Skeletal muscle tissue (tissue), 3 donors: ENCODE measurements at regions not wholly inside any gene's neighbourhood (a gene's known extent, or its start where the extent isn't known, plus 50 kb on each side); places are given as distances from the start of the nearest gene placed in this dataset.
"Not testable (repeated sequence)": the region's sequence is repeated elsewhere in the genome, so short reads cannot be mapped to it uniquely, and the experiment has no call there.

Experiments
- H3K27ac ChIP-seq: one replicate; pipeline ENCODE4 v1.7.0; 2013; ENCODE audit warnings: mild to moderate bottlenecking, low read depth, low read length, inconsistent platforms
- H3K27me3 ChIP-seq, 3 donors: one replicate each; pipeline ENCODE4 v1.7.0; 2013; ENCODE audit warnings: low read length in 3 of 3; ENCODE audit not compliant: control insufficient read depth in 3 of 3, insufficient read depth in 3 of 3
- H3K36me3 ChIP-seq, 3 donors: one replicate each; pipeline ENCODE4 v1.7.0; 2013; ENCODE audit warnings: low read length in 3 of 3; ENCODE audit not compliant: control insufficient read depth in 3 of 3, insufficient read depth in 3 of 3
- H3K4me1 ChIP-seq, 3 donors: one replicate each; pipeline ENCODE4 v1.7.0; 2013; ENCODE audit warnings: low read length in 3 of 3, mild to moderate bottlenecking in 3 of 3; ENCODE audit not compliant: control insufficient read depth in 3 of 3, insufficient read depth in 3 of 3
- H3K4me3 ChIP-seq, 3 donors: one replicate each; pipeline ENCODE4 v1.7.0; 2013; ENCODE audit warnings: low read length in 3 of 3
- H3K9ac ChIP-seq, 3 donors: one replicate each; pipeline ENCODE4 v1.7.0; 2013; ENCODE audit warnings: low read length in 3 of 3, mild to moderate bottlenecking in 3 of 3, moderate library complexity in 2 of 3, low read depth in 1 of 3
- H3K9me3 ChIP-seq, 3 donors: one replicate each; pipeline ENCODE4 v1.7.0; 2013; ENCODE audit warnings: low read length in 3 of 3; ENCODE audit not compliant: control insufficient read depth in 3 of 3
- donor health status: Osteomylitis.

DNA sequence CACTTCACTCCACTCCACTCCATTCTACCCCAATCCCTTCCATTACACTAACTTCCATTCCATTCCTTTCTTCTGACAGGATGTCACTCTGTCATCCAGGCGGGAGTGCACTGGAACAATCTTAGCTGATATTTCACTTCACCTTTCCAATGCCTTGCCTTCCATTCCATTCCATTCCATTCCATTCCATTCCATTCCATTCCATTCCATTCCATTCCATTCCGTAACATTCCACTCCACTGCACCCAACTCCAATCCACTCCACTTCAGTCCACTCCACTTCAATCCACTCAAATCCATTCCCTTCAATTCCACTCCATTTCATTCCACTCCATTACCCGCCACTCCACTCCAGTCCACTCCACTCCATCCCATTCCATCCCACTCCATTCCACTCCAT is 1099.4 kb downstream of the TSPY10 start:
- H3K9ac ChIP-seq = no peak overlapping the region
- H3K4me1 ChIP-seq = no peaks in the 10 kb centered on the region
- H3K36me3 ChIP-seq = no peaks in the 10 kb centered on the region
- H3K27ac ChIP-seq = no peak overlapping the region
- H3K4me3 ChIP-seq = no peak overlapping the region
- H3K27me3 ChIP-seq = no peaks in the 10 kb centered on the region
- H3K9me3 ChIP-seq = peaks cover 0 to 4% (median 0%) of the 10 kb centered on the region in 3 donors

DNA sequence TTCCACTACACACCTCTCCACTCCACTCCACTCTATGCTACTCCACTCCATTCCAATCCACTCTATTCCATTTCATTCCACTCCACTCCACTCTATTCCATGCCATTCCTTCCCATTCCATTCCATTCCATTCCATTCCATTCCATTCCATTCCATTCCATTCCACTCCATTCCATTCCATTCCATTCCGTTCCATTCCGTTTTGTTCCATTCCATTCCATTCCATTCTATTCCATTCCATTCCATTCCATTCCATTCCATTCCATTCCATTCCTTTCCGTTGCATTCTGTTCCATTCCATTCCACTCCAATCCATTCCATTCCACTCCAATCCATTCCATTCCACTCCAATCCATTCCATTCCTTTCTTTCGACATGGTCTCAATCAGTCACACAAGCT is 1121.1 kb downstream of the TSPY10 start:
- not testable (repeated sequence) for H3K9ac ChIP-seq

DNA sequence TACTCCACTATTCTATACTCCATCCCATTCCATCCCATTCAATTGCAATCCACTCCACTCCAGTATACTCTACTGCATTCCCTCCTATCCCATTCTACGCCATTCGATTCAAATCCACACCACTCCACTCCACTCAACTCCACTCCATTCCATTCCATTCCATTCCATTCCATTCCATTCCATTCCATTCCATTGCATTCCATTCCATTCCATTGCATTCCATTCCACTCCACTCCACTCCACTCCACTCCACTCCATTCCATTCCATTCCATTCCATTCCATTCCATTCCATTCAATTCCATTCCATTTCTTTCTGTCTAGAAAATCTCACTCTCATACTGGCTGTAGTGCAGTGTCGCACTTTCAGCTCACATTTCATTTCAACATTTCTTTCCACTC is 1129.4 kb downstream of the TSPY10 start:
- not testable (repeated sequence) for H3K4me3 ChIP-seq, H3K27ac ChIP-seq, H3K9ac ChIP-seq, H3K27me3 ChIP-seq, H3K36me3 ChIP-seq, H3K4me1 ChIP-seq
- peaks cover 2 to 22% (median 5%) of the 10 kb centered on the region in 3 donors for H3K9me3 ChIP-seq

More for the DNA sequence above, 1121.1 kb downstream of the TSPY10 start:
- H3K4me1 ChIP-seq, H3K9me3 ChIP-seq, H3K27me3 ChIP-seq, H3K4me3 ChIP-seq, H3K27ac ChIP-seq, H3K36me3 ChIP-seq: not testable (repeated sequence)

DNA sequence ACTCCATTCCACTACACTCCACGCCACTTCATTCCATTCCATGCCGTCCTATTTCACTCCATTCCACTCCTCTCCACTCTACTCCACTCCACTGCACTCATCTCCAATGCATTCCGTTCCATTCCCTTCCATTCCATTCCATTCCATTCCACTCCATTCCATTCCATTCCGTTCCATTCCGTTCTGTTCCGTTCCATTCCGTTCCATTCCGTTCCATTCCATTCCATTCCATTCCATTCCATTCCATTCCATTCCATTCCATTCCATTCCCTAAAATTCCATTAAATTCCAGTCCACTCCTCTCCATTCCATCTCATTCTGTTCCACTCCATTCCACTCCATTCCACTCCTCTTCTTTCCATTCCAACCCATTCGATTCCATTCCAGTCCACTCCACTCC is 1139.1 kb downstream of the TSPY10 start:
- H3K36me3 ChIP-seq = no peaks in the 10 kb centered on the region
- H3K4me1 ChIP-seq = no peaks in the 10 kb centered on the region
- no peaks in the 10 kb centered on the region for H3K27me3 ChIP-seq
- no peak overlapping the region for H3K4me3 ChIP-seq
- no peak overlapping the region for H3K9ac ChIP-seq
- H3K9me3 ChIP-seq = peaks cover 0 to 30% (median 0%) of the 10 kb centered on the region in 3 donors
- H3K27ac ChIP-seq = no peak overlapping the region

DNA sequence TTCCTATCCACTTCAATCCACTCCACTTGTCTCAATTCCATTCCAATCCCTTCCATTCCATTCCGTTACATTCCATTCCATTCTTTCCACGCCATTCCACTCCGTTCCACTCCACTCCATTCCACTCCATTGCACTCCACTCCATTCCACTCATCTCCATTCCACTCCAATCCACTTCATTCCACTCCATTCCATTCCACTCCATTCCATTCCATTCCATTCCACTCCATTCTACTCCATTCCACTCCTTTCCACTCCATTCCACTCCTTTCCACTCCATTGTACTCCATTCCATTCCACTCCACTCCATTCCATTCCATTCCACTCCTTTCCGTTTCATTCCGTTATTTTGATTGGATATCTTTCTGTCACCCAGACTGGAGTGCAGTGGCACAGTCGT is 1158.7 kb downstream of the TSPY10 start:
- no peak overlapping the region for H3K27ac ChIP-seq
- peaks cover 0 to 15% (median 0%) of the 10 kb centered on the region in 3 donors for H3K9me3 ChIP-seq
- no peak overlapping the region for H3K9ac ChIP-seq
- no peaks in the 10 kb centered on the region for H3K36me3 ChIP-seq
- no peaks in the 10 kb centered on the region for H3K27me3 ChIP-seq
- peak overlapping the region in 1 of 3 donors; percentile 16 for H3K4me3 ChIP-seq
- H3K4me1 ChIP-seq = no peaks in the 10 kb centered on the region
